ENCODE measurements at regions not wholly inside any gene's neighbourhood (a gene's known extent, or its start where the extent isn't known, plus 50 kb on each side); places are given as distances from the start of the nearest gene placed in this dataset.

DNA sequence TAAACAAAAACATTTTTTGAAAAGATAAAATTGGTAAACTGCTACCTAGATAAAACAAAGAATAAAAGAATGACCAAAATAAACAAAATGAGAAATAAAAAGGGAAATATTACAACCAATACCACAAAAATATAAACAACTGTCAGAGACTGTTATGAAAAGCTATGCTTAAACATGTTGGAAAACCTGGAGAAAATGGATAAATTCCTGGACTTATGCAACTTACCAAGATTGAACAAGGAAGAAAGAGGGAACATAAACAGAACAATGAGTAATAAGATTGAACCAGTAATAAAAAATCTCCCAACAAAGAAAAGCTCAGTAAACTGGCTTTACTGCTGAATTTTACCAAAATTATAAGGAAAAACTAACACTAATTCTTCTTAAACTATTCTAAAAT lies 518.7 kb downstream of the GRXCR1 start:
- TF ChIP-seq, protein P1, sequence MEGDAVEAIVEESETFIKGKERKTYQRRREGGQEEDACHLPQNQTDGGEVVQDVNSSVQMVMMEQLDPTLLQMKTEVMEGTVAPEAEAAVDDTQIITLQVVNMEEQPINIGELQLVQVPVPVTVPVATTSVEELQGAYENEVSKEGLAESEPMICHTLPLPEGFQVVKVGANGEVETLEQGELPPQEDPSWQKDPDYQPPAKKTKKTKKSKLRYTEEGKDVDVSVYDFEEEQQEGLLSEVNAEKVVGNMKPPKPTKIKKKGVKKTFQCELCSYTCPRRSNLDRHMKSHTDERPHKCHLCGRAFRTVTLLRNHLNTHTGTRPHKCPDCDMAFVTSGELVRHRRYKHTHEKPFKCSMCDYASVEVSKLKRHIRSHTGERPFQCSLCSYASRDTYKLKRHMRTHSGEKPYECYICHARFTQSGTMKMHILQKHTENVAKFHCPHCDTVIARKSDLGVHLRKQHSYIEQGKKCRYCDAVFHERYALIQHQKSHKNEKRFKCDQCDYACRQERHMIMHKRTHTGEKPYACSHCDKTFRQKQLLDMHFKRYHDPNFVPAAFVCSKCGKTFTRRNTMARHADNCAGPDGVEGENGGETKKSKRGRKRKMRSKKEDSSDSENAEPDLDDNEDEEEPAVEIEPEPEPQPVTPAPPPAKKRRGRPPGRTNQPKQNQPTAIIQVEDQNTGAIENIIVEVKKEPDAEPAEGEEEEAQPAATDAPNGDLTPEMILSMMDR (IDR thresholded peaks at IDR 0.05): no peak
- no peak for TF ChIP-seq POLR2A (IDR thresholded peaks at IDR 0.05)
